Left ventricle myocardium superior (tissue), 1 donor: ENCODE measurements at regions not wholly inside any gene's neighbourhood (a gene's known extent, or its start where the extent isn't known, plus 50 kb on each side); places are given as distances from the start of the nearest gene placed in this dataset.

Experiments
- ATAC-seq: fragments of 200-7000 bp; cut with Tn5 transposase; one replicate; pipeline ENCODE4 v1.9.1; 2020; ENCODE audit warnings: mild to moderate bottlenecking, moderate library complexity
- DNase-seq: peaks from one replicate; pipeline ENCODE4 v3.0.0-alpha.2; 2020
- intact Hi-C: fragments of 100-400 bp; cut with micrococcal nuclease; formaldehyde crosslinking; loops from one replicate; pipeline ENCODE4 v1.11.0; 2022
- donor health status: DM: no; HTN: yes; CAD: no; lungs with severe emphysema.

- intact Hi-C loops: no loop called here
- no peak for ATAC-seq
- DNase-seq: no peak
Observed at GRCh38 chrX:39835776-39836175, 262.0 kb downstream of the BCOR start.

GRCh38 chrX:39836802-39837420, 260.8 kb downstream of the BCOR start:
- peak; percentile 73 for ATAC-seq
- intact Hi-C loops: no loop called here
- no peak for DNase-seq

GRCh38 chrX:39837688-39838087, 260.1 kb downstream of the BCOR start:
- intact Hi-C loops: no loop called here
- ATAC-seq (no peak), DNase-seq (no peak)

GRCh38 chrX:39839371-39839770, 258.4 kb downstream of the BCOR start:
- intact Hi-C loops: no loop called here
- DNase-seq: no peak
- ATAC-seq: no peak

GRCh38 chrX:39840133-39840532, 257.6 kb downstream of the BCOR start:
- intact Hi-C loops: no loop called here
- ATAC-seq: no peak
- DNase-seq: no peak

- intact Hi-C loops: no loop called here
- DNase-seq: no peak
- ATAC-seq: no peak
Observed at GRCh38 chrX:39840581-39841093, 257.1 kb downstream of the BCOR start.

GRCh38 chrX:39841604-39842003, 256.2 kb downstream of the BCOR start:
- ATAC-seq (no peak), DNase-seq (no peak)
- intact Hi-C loops: no loop called here

- ATAC-seq (no peak), DNase-seq (no peak)
- intact Hi-C loops: no loop called here
Observed at GRCh38 chrX:39842281-39842973, 255.3 kb downstream of the BCOR start.

- ATAC-seq (no peak), DNase-seq (no peak)
- intact Hi-C loops: no loop called here
Observed at GRCh38 chrX:39843318-39843717, 254.4 kb downstream of the BCOR start.

- intact Hi-C loops: no loop called here
- DNase-seq: no peak
- ATAC-seq: no peak
Observed at GRCh38 chrX:39845233-39845632, 252.5 kb downstream of the BCOR start.

- no peak for DNase-seq
- intact Hi-C loops: no loop called here
- no peak for ATAC-seq
Observed at GRCh38 chrX:39846460-39846859, 251.3 kb downstream of the BCOR start.

GRCh38 chrX:39848243-39848642, 249.5 kb downstream of the BCOR start:
- intact Hi-C loops: no loop called here
- no peak for DNase-seq
- peak; percentile 84 for ATAC-seq

- intact Hi-C loops: no loop called here
- no peak for ATAC-seq
- no peak for DNase-seq
Observed at GRCh38 chrX:39848900-39849299, 248.9 kb downstream of the BCOR start.

- intact Hi-C loops: no loop called here
- DNase-seq (no peak), ATAC-seq (no peak)
Observed at GRCh38 chrX:39850209-39850608, 247.5 kb downstream of the BCOR start.

- intact Hi-C loops: no loop called here
- ATAC-seq (no peak), DNase-seq (no peak)
Observed at GRCh38 chrX:39850630-39851152, 247.1 kb downstream of the BCOR start.

GRCh38 chrX:39851745-39852455, 245.9 kb downstream of the BCOR start:
- ATAC-seq: no peak
- DNase-seq: no peak
- intact Hi-C loops: no loop called here

- ATAC-seq (no peak), DNase-seq (no peak)
- intact Hi-C loops: no loop called here
Observed at GRCh38 chrX:39852491-39852890, 245.3 kb downstream of the BCOR start.

GRCh38 chrX:39853417-39854030, 244.2 kb downstream of the BCOR start:
- no peak for DNase-seq
- intact Hi-C loops: no loop called here
- peak; percentile 27 for ATAC-seq

GRCh38 chrX:39854772-39855747, 242.7 kb downstream of the BCOR start:
- intact Hi-C loops: no loop called here
- DNase-seq (no peak), ATAC-seq (no peak)
